SK-N-SH (cell line): ENCODE measurements at regions not wholly inside any gene's neighbourhood (a gene's known extent, or its start where the extent isn't known, plus 50 kb on each side); places are given as distances from the start of the nearest gene placed in this dataset.

Source experiments
- FOSL2 ChIP-seq: IDR thresholded peaks from 2 replicates; pipeline ENCODE4 v1.4.0; 2012; ENCODE audit warnings: low read depth, mild to moderate bottlenecking, moderate library complexity, borderline replicate concordance
- IRF3 ChIP-seq: fragments of 150-350 bp; IDR thresholded peaks from 2 replicates; pipeline ENCODE4 v1.6.1; 2016; ENCODE audit warnings: mild to moderate bottlenecking, low read depth, low read length
- MEF2A ChIP-seq: IDR thresholded peaks from 2 replicates; pipeline ENCODE4 v1.4.0; 2012; ENCODE audit warnings: low read depth, borderline replicate concordance
- RAD21 ChIP-seq: IDR thresholded peaks from 2 replicates; pipeline ENCODE4 v1.6.1; 2012; ENCODE audit warnings: mild to moderate bottlenecking, low read length
- RFX5 ChIP-seq: IDR thresholded peaks from 2 replicates; pipeline ENCODE4 v1.6.1; 2012; ENCODE audit warnings: mild to moderate bottlenecking, improper control_type of control experiment, low read length
- SIN3A ChIP-seq: IDR thresholded peaks from 2 replicates; pipeline ENCODE4 v1.6.1; 2012; ENCODE audit warnings: low read depth, mild to moderate bottlenecking, low read length, moderate library complexity, borderline replicate concordance
- TEAD4 ChIP-seq: IDR thresholded peaks from 2 replicates; pipeline ENCODE4 v1.4.0; 2012; ENCODE audit warnings: mild to moderate bottlenecking, borderline replicate concordance; ENCODE audit not compliant: insufficient read depth
- USF1 ChIP-seq: IDR thresholded peaks from 2 replicates; pipeline ENCODE4 v1.4.0; 2012; ENCODE audit warnings: low read depth, borderline replicate concordance
- YY1 ChIP-seq: IDR thresholded peaks from 2 replicates; pipeline ENCODE4 v1.4.0; 2012; ENCODE audit warnings: low read depth, mild to moderate bottlenecking
- TF ChIP-seq, protein P1 (sequence below): IDR thresholded peaks from 2 replicates; pipeline ENCODE4 v1.4.0; 2012; ENCODE audit warnings: low read depth
- TF ChIP-seq, protein P2 (sequence below): fragments of 200-600 bp; sonication (generic); IDR thresholded peaks from 2 replicates; pipeline ENCODE4 v1.6.1; 2017; ENCODE audit warnings: antibody characterized with exemption, mild to moderate bottlenecking, moderate library complexity

DNA sequence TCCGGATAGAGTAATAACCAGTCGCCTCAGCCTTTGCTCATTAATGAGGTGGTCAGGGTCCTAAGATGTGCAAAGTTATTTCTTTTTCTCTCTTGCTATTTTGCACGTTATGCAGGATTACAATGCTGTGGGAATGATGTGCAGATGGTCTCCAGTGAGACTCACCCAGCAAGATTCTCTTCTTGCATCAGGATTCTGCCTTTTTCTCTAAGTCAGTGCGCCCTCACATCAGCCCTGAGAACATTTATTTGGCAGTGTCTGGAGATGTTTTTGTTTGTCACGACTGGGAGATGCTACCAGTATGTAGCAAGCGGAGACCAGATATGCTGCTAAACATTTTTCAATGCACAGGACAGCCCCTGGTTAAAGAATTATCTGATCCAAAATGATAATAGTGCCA is 280.3 kb upstream of the WWC1 start:
- TF ChIP-seq SIN3A = no peak
- TF ChIP-seq, protein P1, sequence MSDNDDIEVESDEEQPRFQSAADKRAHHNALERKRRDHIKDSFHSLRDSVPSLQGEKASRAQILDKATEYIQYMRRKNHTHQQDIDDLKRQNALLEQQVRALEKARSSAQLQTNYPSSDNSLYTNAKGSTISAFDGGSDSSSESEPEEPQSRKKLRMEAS = no peak
- TF ChIP-seq RFX5 = no peak
- TF ChIP-seq FOSL2 = no peak
- TF ChIP-seq, protein P2, sequence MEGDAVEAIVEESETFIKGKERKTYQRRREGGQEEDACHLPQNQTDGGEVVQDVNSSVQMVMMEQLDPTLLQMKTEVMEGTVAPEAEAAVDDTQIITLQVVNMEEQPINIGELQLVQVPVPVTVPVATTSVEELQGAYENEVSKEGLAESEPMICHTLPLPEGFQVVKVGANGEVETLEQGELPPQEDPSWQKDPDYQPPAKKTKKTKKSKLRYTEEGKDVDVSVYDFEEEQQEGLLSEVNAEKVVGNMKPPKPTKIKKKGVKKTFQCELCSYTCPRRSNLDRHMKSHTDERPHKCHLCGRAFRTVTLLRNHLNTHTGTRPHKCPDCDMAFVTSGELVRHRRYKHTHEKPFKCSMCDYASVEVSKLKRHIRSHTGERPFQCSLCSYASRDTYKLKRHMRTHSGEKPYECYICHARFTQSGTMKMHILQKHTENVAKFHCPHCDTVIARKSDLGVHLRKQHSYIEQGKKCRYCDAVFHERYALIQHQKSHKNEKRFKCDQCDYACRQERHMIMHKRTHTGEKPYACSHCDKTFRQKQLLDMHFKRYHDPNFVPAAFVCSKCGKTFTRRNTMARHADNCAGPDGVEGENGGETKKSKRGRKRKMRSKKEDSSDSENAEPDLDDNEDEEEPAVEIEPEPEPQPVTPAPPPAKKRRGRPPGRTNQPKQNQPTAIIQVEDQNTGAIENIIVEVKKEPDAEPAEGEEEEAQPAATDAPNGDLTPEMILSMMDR = no peak
- no peak for TF ChIP-seq MEF2A
- TF ChIP-seq RAD21 = no peak
- no peak for TF ChIP-seq YY1
- TF ChIP-seq USF1 = no peak
- no peak for TF ChIP-seq IRF3
- TF ChIP-seq TEAD4 = no peak
